ENCODE measurements at regions not wholly inside any gene's neighbourhood (a gene's known extent, or its start where the extent isn't known, plus 50 kb on each side); places are given as distances from the start of the nearest gene placed in this dataset.

DNA sequence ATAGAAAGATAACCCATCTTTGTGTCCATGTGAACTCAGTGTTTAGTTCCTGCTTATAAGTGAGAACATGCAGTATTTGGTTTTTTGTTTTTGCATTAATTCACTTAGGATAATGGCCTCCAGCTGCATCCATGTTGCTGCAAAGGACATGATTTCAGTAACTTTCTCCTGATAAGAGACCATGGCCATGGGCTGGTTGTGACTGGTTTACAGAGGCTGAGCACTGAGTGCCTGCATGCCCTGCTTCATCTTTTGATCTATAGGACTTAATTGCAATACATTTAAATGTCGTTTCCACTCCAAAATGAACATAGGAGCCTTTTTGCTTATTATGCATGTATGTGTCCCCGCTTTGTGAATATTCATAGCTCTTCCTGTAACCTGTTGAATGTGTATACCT, 101.3 kb upstream of the IGFBP3 start:
- Histone ChIP-seq H3K9me3 (no peaks in the 10 kb centered on the region), H3K27ac (peak overlapping the region in 1 of 4 donors; percentile 10), H3K4me3 (no peak overlapping the region), H3K4me1 (no peaks in the 10 kb centered on the region), H3K27me3 (no peaks in the 10 kb centered on the region), H3K36me3 (no peaks in the 10 kb centered on the region)
- DNase-seq: no peak
- in situ Hi-C loops (cut with MboI; ENCODE audit: low sequenced_read_pairs in 4 of 4) (no loop called here), intact Hi-C loops (cut with DNase I; ENCODE audit: low total_unique reads) (no loop called here)
- no peak for ATAC-seq
- TF ChIP-seq POLR2A (IDR thresholded peaks at IDR 0.05): no peak
- TF ChIP-seq, protein P1, sequence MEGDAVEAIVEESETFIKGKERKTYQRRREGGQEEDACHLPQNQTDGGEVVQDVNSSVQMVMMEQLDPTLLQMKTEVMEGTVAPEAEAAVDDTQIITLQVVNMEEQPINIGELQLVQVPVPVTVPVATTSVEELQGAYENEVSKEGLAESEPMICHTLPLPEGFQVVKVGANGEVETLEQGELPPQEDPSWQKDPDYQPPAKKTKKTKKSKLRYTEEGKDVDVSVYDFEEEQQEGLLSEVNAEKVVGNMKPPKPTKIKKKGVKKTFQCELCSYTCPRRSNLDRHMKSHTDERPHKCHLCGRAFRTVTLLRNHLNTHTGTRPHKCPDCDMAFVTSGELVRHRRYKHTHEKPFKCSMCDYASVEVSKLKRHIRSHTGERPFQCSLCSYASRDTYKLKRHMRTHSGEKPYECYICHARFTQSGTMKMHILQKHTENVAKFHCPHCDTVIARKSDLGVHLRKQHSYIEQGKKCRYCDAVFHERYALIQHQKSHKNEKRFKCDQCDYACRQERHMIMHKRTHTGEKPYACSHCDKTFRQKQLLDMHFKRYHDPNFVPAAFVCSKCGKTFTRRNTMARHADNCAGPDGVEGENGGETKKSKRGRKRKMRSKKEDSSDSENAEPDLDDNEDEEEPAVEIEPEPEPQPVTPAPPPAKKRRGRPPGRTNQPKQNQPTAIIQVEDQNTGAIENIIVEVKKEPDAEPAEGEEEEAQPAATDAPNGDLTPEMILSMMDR (IDR thresholded peaks at IDR 0.05 in 4 of 5, conservative IDR thresholded peaks at IDR 0.05 in 1 of 5): no peak

DNA sequence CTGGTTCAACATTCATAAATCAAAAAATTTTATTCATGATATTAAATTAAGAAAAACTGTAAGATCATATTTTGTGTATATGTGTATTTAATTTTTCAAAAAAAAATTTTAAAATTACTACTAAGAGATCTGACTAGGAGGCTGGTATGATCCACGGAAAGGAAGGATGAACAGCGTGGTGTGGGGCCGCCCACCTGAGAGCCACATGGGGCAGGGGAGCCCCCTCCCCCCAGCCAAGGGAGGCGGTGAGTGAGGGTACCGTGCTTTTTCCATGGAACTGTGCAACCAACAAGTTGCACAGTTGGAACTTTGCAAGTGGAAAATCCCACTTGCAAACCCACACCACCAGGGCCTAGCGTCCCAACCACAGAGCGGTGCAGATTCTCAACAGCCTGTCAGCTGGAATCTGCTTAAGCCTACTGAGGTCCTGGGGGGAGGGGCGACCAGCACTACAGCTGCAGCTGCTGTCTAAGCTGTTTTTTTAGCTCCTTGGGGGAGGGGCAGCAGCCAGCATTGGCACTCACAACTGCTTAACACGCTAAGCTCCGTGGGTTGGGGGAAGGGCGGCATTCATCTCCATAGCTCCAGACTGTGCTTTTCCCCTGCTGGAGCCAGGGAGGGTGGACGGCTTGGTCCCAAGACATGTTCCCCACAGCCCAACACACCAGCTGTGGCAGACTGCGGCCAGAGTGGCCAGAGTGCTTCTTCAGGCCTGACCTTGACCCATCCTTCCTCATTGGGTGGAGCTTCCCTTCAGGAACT, 94.2 kb upstream of the IGFBP3 start:
- H3K9me3 ChIP-seq: no peaks in the 10 kb centered on the region
- H3K36me3 ChIP-seq: no peaks in the 10 kb centered on the region
- no peaks in the 10 kb centered on the region for H3K4me1 ChIP-seq
- ATAC-seq (peak; percentile 12 to 94), DNase-seq (peak; percentile 5 to 85)
- H3K4me3 ChIP-seq: no peak overlapping the region
- H3K27ac ChIP-seq: peak overlapping the region in 1 of 4 donors; percentile 63
- H3K27me3 ChIP-seq: no peaks in the 10 kb centered on the region
- intact Hi-C loops (cut with DNase I; ENCODE audit: low total_unique reads): no loop called here
- TF ChIP-seq POLR2A (IDR thresholded peaks at IDR 0.05): no peak
- TF ChIP-seq, protein P1 (IDR thresholded peaks at IDR 0.05 in 4 of 5, conservative IDR thresholded peaks at IDR 0.05 in 1 of 5): no peak
- in situ Hi-C loops (cut with MboI; ENCODE audit: low sequenced_read_pairs in 4 of 4): no loop called here

DNA sequence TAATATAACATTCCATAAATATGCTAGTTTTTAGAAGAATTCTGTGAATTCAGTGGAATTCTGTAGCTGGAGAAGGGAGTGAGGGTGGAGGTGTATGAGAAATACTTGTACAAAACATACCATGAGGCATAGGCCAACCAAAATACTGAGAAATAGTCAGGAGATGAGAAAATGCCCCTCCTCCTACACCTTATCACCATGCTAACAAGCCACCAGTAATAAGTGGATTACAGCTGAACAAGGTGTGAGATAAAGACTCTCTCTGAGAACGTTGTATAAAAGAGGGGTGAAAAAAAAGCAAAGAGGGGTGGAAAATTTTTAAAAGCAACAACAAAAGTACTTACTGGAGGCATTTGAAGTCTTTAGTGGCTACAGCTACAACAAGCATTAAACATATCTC, 90.4 kb upstream of the IGFBP3 start:
- intact Hi-C loops (cut with DNase I; ENCODE audit: low total_unique reads): no loop called here

DNA sequence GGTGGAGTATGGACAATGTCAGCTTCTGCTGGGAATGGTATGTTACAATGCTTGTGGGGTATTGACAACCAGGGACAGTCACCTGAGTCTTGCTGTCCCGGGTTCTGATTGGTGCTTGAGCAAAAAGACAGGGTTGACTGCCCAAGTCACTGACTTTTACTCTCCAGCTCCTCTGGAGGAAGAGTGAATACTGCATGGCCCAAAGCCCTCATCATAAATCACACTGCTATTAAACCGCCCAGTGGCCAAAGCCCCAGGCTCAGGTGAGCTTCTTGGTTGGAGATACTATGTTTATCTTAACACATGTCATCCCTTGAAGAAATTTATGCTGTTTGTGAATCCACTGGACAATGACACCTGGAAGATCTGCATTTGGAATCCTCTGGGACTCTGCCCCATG, 90.0 kb upstream of the IGFBP3 start:
- H3K9me3 ChIP-seq: no peaks in the 10 kb centered on the region
- no peak for ATAC-seq
- TF ChIP-seq POLR2A (IDR thresholded peaks at IDR 0.05): no peak
- TF ChIP-seq, protein P1 (IDR thresholded peaks at IDR 0.05 in 4 of 5, conservative IDR thresholded peaks at IDR 0.05 in 1 of 5): no peak
- no peak for DNase-seq
- no peak overlapping the region for H3K27ac ChIP-seq
- in situ Hi-C loops (cut with MboI; ENCODE audit: low sequenced_read_pairs in 4 of 4): no loop called here
- intact Hi-C loops (cut with DNase I; ENCODE audit: low total_unique reads): no loop called here
- no peak overlapping the region for H3K4me3 ChIP-seq
- H3K4me1 ChIP-seq: no peaks in the 10 kb centered on the region
- no peaks in the 10 kb centered on the region for H3K27me3 ChIP-seq
- no peaks in the 10 kb centered on the region for H3K36me3 ChIP-seq

More for the DNA sequence above, 90.4 kb upstream of the IGFBP3 start:
- Histone ChIP-seq H3K27me3 (no peaks in the 10 kb centered on the region), H3K9me3 (no peaks in the 10 kb centered on the region), H3K27ac (no peak overlapping the region), H3K36me3 (no peaks in the 10 kb centered on the region), H3K4me3 (no peak overlapping the region), H3K4me1 (no peaks in the 10 kb centered on the region)
- ATAC-seq (no peak), DNase-seq (no peak)
- TF ChIP-seq, protein P1 (IDR thresholded peaks at IDR 0.05 in 4 of 5, conservative IDR thresholded peaks at IDR 0.05 in 1 of 5): no peak
- in situ Hi-C loops (cut with MboI; ENCODE audit: low sequenced_read_pairs in 4 of 4): no loop called here

DNA sequence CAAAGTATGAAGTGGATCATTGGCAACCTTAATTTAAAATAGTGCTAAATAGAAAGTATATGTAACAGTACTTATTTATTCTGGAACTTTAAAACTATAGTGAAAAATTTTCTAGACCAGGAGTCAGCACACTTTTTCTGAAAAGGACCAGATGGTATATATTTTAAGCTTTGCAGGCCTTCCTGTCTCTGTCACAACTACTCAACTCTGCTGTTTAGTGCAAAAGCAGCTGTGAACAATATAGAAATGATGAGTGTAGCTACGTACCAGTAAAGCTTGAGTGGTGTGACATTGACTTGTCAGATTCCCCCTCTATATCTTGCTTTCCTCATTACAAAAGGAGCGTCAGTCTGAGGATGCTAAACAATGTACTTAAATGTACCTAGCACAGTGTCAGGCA, 88.1 kb upstream of the IGFBP3 start:
- no peaks in the 10 kb centered on the region for H3K4me1 ChIP-seq
- no peak overlapping the region for H3K4me3 ChIP-seq
- H3K9me3 ChIP-seq: no peaks in the 10 kb centered on the region
- DNase-seq (no peak), ATAC-seq (no peak)
- no peaks in the 10 kb centered on the region for H3K27me3 ChIP-seq
- in situ Hi-C loops (cut with MboI; ENCODE audit: low sequenced_read_pairs in 4 of 4) (no loop called here), intact Hi-C loops (cut with DNase I; ENCODE audit: low total_unique reads) (no loop called here)
- H3K36me3 ChIP-seq: no peaks in the 10 kb centered on the region
- no peak overlapping the region for H3K27ac ChIP-seq
- TF ChIP-seq, protein P1 (IDR thresholded peaks at IDR 0.05 in 4 of 5, conservative IDR thresholded peaks at IDR 0.05 in 1 of 5): no peak
- TF ChIP-seq POLR2A (IDR thresholded peaks at IDR 0.05): no peak
